Choroid plexus epithelial cell (primary cell): ENCODE measurements at regions not wholly inside any gene's neighbourhood (a gene's known extent, or its start where the extent isn't known, plus 50 kb on each side); places are given as distances from the start of the nearest gene placed in this dataset.
"Not testable (repeated sequence)": the region's sequence is repeated elsewhere in the genome, so short reads cannot be mapped to it uniquely, and the experiment has no call there.

Experiments
- DNase-seq: peaks from one replicate; pipeline ENCODE4 v3.0.0-alpha.2; 2010; ENCODE audit warnings: low read depth
- H3K4me3 ChIP-seq: 2 replicates; pipeline ENCODE4 v1.5.1; 2011; ENCODE audit warnings: low read depth, mild to moderate bottlenecking, control low read depth, low read length, moderate library complexity
- TF ChIP-seq, protein P1 (sequence below): conservative IDR thresholded peaks from 2 replicates; pipeline ENCODE4 v1.5.1; 2011; ENCODE audit warnings: low read depth, mild to moderate bottlenecking, control low read depth, inconsistent platforms, low read length, moderate library complexity

GRCh38 chr9:88835038-88835466 is 156.2 kb upstream of the S1PR3 start:
- H3K4me3 ChIP-seq, result no peak overlapping the region
- TF ChIP-seq, protein P1, sequence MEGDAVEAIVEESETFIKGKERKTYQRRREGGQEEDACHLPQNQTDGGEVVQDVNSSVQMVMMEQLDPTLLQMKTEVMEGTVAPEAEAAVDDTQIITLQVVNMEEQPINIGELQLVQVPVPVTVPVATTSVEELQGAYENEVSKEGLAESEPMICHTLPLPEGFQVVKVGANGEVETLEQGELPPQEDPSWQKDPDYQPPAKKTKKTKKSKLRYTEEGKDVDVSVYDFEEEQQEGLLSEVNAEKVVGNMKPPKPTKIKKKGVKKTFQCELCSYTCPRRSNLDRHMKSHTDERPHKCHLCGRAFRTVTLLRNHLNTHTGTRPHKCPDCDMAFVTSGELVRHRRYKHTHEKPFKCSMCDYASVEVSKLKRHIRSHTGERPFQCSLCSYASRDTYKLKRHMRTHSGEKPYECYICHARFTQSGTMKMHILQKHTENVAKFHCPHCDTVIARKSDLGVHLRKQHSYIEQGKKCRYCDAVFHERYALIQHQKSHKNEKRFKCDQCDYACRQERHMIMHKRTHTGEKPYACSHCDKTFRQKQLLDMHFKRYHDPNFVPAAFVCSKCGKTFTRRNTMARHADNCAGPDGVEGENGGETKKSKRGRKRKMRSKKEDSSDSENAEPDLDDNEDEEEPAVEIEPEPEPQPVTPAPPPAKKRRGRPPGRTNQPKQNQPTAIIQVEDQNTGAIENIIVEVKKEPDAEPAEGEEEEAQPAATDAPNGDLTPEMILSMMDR, result no peak
- peak; percentile 81 for DNase-seq

- no peak for DNase-seq
- TF ChIP-seq, protein P1, result no peak
- no peak overlapping the region for H3K4me3 ChIP-seq
Measured at GRCh38 chr9:88835772-88836171, 155.5 kb upstream of the S1PR3 start.

- TF ChIP-seq, protein P1, result no peak
- no peak for DNase-seq
- H3K4me3 ChIP-seq, result no peak overlapping the region
Measured at GRCh38 chr9:88837731-88838130, 153.5 kb upstream of the S1PR3 start.

DNA sequence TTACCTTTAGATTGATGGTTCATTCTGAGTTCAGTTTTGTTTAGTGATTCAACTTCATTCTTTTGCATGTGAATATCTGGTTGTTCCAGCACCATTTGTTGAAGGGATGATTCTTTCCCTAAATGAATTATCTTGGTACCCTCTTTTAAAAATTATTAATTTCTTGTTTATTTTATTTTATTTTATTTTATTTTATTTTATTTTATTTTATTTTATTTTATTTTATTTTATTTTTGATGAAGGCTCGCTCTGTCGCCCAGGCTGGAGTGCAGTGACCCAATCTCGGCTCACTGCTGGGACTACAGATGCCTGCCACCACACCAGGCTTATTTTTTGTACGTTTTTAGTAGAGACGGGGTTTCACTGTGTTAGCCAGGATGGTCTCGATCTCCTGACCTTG is 141.4 kb upstream of the S1PR3 start:
- not testable (repeated sequence) for H3K4me3 ChIP-seq, DNase-seq

GRCh38 chr9:88852794-88853193 is 138.5 kb upstream of the S1PR3 start:
- no peak overlapping the region for H3K4me3 ChIP-seq
- DNase-seq, result peak; percentile 96
- TF ChIP-seq, protein P1, result no peak

DNA sequence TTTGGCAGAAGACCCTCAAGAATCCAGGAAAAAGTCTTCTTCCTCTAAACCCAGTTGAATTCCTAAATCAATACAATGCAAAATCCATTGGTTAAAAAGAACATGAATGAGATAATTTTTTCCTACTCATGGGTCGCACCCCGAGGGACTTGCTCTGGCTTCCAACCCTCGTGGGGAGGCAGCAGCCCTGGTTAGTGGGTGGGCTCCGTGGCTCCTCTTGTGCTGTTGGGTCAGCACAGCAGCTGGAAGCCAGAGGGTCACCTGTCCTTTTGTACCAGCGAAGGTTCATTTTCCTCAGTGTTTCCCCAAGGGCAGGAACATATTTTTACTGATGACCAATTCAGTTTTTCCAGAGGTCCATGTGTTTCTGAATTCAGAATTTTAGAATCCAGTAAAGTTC is 120.6 kb upstream of the S1PR3 start:
- H3K4me3 ChIP-seq, result no peak overlapping the region
- TF ChIP-seq, protein P1, result no peak
- peak; percentile 17 for DNase-seq

- no peak for DNase-seq
- TF ChIP-seq, protein P1, result no peak
Measured at GRCh38 chr9:88871669-88872068, 119.6 kb upstream of the S1PR3 start.

More at GRCh38 chr9:88871669-88872068, 119.6 kb upstream of the S1PR3 start:
- no peak overlapping the region for H3K4me3 ChIP-seq
